K562 (cell line): ENCODE measurements at regions not wholly inside any gene's neighbourhood (a gene's known extent, or its start where the extent isn't known, plus 50 kb on each side); places are given as distances from the start of the nearest gene placed in this dataset.

ENCODE experiments used
- ATAC-seq: fragments of 200-7000 bp; cut with Tn5 transposase; 3 replicates; pipeline ENCODE4 v1.9.1; 2020; ENCODE audit warnings: moderate library complexity
- BruUV-seq: library from RNA; stranded (reverse); fragments of 400-500 nt; replicated peaks from 2 replicates; lab custom pipeline; 2021; lab: Mats Ljungman, UMichigan
- CTCF ChIA-PET: fragments of 300-600 bp; formaldehyde crosslinking; extraction: SDS; loops from one replicate; lab custom pipeline; 2021; ENCODE audit warnings: low intra/inter-chr PET ratio; lab: Yijun Ruan, JAX
- POLR2A ChIA-PET: fragments of 300-600, 350-650 bp; sonication (Branson Sonifier 250); formaldehyde crosslinking; extraction: SDS; loops from one replicate; lab custom pipeline; 2021; ENCODE audit warnings: antibody characterized with exemption, inconsistent platforms; lab: Yijun Ruan, JAX
- DNase-seq, 4 experiments: peaks; one replicate each; pipeline versions ENCODE4 v3.0.0 to v3.0.0-alpha.2; 2011 to 2018; ENCODE audit warnings: low spot score in 3 of 4, mixed read lengths in 3 of 4; ENCODE audit errors: extremely low read depth in 1 of 4
- FAIRE-seq: peaks from 2 replicates; lab custom pipeline; 2011; peaks lifted over from hg19 to GRCh38; lab: Jason Lieb, UNC
- H2AFZ ChIP-seq: 2 replicates; pipeline ENCODE4 v1.6.0; 2011; ENCODE audit warnings: low read depth, low read length, control low read depth, inconsistent platforms
- H3K27ac ChIP-seq: fragments of 200-600 bp; 3 replicates; pipeline ENCODE4 v1.8.0; 2011; ENCODE audit warnings: low read depth, mild to moderate bottlenecking, control low read depth, inconsistent platforms, low read length, moderate library complexity, mixed read lengths; ENCODE audit errors: extremely low read depth
- H3K27me3 ChIP-seq, 2 experiments: fragments of 300-600 bp in 1 of 2; 2 replicates in 1 of 2; 3 replicates in 1 of 2; pipeline versions ENCODE4 v1.6.0 to v1.8.0; 2011; ENCODE audit warnings: inconsistent platforms in 2 of 2, low read length in 2 of 2, mild to moderate bottlenecking in 1 of 2, mixed read lengths in 1 of 2, moderate library complexity in 1 of 2; ENCODE audit not compliant: control insufficient read depth in 2 of 2, insufficient read depth in 2 of 2
- H3K36me3 ChIP-seq: fragments of 300-600 bp; 3 replicates; pipeline ENCODE4 v1.8.0; 2011; ENCODE audit warnings: mild to moderate bottlenecking, low read length, inconsistent platforms; ENCODE audit not compliant: control insufficient read depth, insufficient read depth
- H3K4me1 ChIP-seq, 2 experiments: fragments of 200-600 bp in 1 of 2; replicated peaks in 1 of 2; 2 replicates in 1 of 2; 3 replicates in 1 of 2; pipeline versions ENCODE4 v1.5.1 to v1.8.0; 2011; ENCODE audit warnings: inconsistent platforms in 2 of 2, low read length in 2 of 2, mild to moderate bottlenecking in 1 of 2, mixed read lengths in 1 of 2, moderate library complexity in 1 of 2; ENCODE audit not compliant: control insufficient read depth in 2 of 2, insufficient read depth in 2 of 2
- H3K4me2 ChIP-seq: 2 replicates; pipeline ENCODE4 v1.6.1; 2011; ENCODE audit warnings: low read length, control low read depth, inconsistent platforms, mixed read lengths; ENCODE audit not compliant: insufficient read depth
- H3K4me3 ChIP-seq: fragments of 200-600 bp; sonication (generic), shearing (Covaris generic); 2 replicates; pipeline ENCODE4 v1.5.1; 2016; ENCODE audit warnings: control low read depth, inconsistent platforms
- H3K79me2 ChIP-seq: fragments of 200-600 bp; 3 replicates; pipeline ENCODE4 v1.8.0; 2011; ENCODE audit warnings: low read length, inconsistent platforms; ENCODE audit not compliant: control insufficient read depth, insufficient read depth
- H3K9ac ChIP-seq, 2 experiments: 2 replicates each; pipeline versions ENCODE4 v1.6.0 to v1.6.1; 2011; ENCODE audit warnings: low read depth in 2 of 2, low read length in 2 of 2, control low read depth in 1 of 2, inconsistent platforms in 1 of 2, mild to moderate bottlenecking in 1 of 2, mixed read lengths in 1 of 2; ENCODE audit not compliant: insufficient read depth in 1 of 2
- H3K9me1 ChIP-seq: one replicate; pipeline ENCODE4 v1.6.0; 2011; ENCODE audit warnings: inconsistent platforms, mild to moderate bottlenecking, low read length, moderate library complexity; ENCODE audit not compliant: control insufficient read depth, insufficient read depth
- H3K9me3 ChIP-seq: replicated peaks from 2 replicates; pipeline ENCODE4 v1.5.1; 2011; ENCODE audit warnings: low read depth, low read length, inconsistent platforms; ENCODE audit not compliant: control insufficient read depth, insufficient read depth
- H4K20me1 ChIP-seq: replicated peaks from 2 replicates; pipeline ENCODE4 v1.6.1; 2011; ENCODE audit warnings: low read length, inconsistent platforms, mixed read lengths; ENCODE audit not compliant: control insufficient read depth, insufficient read depth
- ARID3A ChIP-seq: IDR thresholded peaks from 2 replicates; pipeline ENCODE4 v1.6.1; 2012; ENCODE audit warnings: low read depth, low read length, improper control_type of control experiment, borderline replicate concordance
- CHD1 ChIP-seq: fragments of 200-600 bp; sonication (generic); IDR thresholded peaks from one replicate; pipeline ENCODE4 v1.6.1; 2012; ENCODE audit warnings: mild to moderate bottlenecking, moderate library complexity, low read length, inconsistent platforms
- ETV5 ChIP-seq: sonication (generic); formaldehyde crosslinking; IDR thresholded peaks from 2 replicates; pipeline ENCODE4 v1.4.0; 2020; ENCODE audit warnings: low read depth, mild to moderate bottlenecking, missing genetic modification reagents
- FOXK2 ChIP-seq, 2 experiments: fragments of 450-650 bp; IDR thresholded peaks in 1 of 2; conservative IDR thresholded peaks in 1 of 2; 2 replicates each; pipeline ENCODE4 v1.6.1; 2016; ENCODE audit warnings: low read depth in 2 of 2, mild to moderate bottlenecking in 1 of 2
- MBD2 ChIP-seq: sonication (generic); IDR thresholded peaks from 2 replicates; pipeline ENCODE4 v1.6.1; 2016; ENCODE audit warnings: low read depth, borderline replicate concordance
- NR0B1 ChIP-seq: fragments of 450-650 bp; IDR thresholded peaks from one replicate; pipeline ENCODE4 v1.6.1; 2018; ENCODE audit warnings: mild to moderate bottlenecking, moderate library complexity; ENCODE audit not compliant: partially characterized antibody
- SMARCA5 ChIP-seq: fragments of 450-650 bp; IDR thresholded peaks from 2 replicates; pipeline ENCODE4 v1.6.1; 2016
- TFE3 ChIP-seq: fragments of 450-650 bp; formaldehyde crosslinking; IDR thresholded peaks from 2 replicates; pipeline ENCODE4 v1.4.0; 2020; ENCODE audit warnings: mild to moderate bottlenecking, mixed read lengths
- UBTF ChIP-seq, 2 experiments: IDR thresholded peaks; 2 replicates each; pipeline ENCODE4 v1.6.1; 2012; ENCODE audit warnings: improper control_type of control experiment in 2 of 2, low read depth in 2 of 2, low read length in 2 of 2, borderline replicate concordance in 1 of 2
- VEZF1 ChIP-seq: fragments of 200-800 bp; sonication (Bioruptor generic); IDR thresholded peaks from 2 replicates; pipeline ENCODE4 v1.6.1; 2017; ENCODE audit warnings: missing genetic modification characterization, missing compliant biosample characterization
- ZNF239 ChIP-seq: fragments of 250-450 bp; sonication (Bioruptor Pico); IDR thresholded peaks from 2 replicates; pipeline ENCODE4 v1.4.0; 2020; ENCODE audit warnings: mild to moderate bottlenecking
- WGBS: fragments of 100-300 bp; shearing (Covaris generic); methylation state at CpG from one replicate; pipeline ENCODE4 v1.1.6; 2016; ENCODE audit warnings: low coverage, mixed read lengths; ENCODE audit not compliant: insufficient coverage; ENCODE audit errors: missing lambda C conversion rate; 5-methylcytosine and 5-hydroxymethylcytosine counted together
- in situ Hi-C: fragments of 300-500 bp; cut with MboI; formaldehyde crosslinking; loops from 4 replicates; pipeline ENCODE4 v1.15.0; 2018; ENCODE audit warnings: inconsistent platforms, mixed read lengths
- intact Hi-C: fragments of 100-400 bp; cut with micrococcal nuclease; formaldehyde crosslinking; loops from 2 replicates; pipeline ENCODE4 v1.14.2; 2022

- H3K27ac ChIP-seq, result no peak overlapping the region
- intact Hi-C loops, result no loop called here
- no peaks in the 10 kb centered on the region for H3K4me1 ChIP-seq
- no peak for ATAC-seq
- ChIA-PET CTCF (no interaction called here), POLR2A (interaction anchor here (0.9 kb wide), 1 partner anchor 12 kb away, joined by 3 read pairs; no protein-coding TSS in a partner anchor)
- H4K20me1 ChIP-seq, result no peaks in the 10 kb centered on the region
- BruUV-seq, result no TSS peak
- TF ChIP-seq ZNF239 (CRISPR knock-in tag) (no peak), CHD1 (no peak), MBD2 (no peak), FOXK2 (conservative IDR thresholded peaks at IDR 0.05 in 1 of 2, IDR thresholded peaks at IDR 0.05 in 1 of 2; ENCODE audit: low read depth in 2 of 2) (no peak), SMARCA5 (no peak), NR0B1 (no peak), TFE3 (CRISPR knock-in tag) (no peak), VEZF1 (CRISPR knock-in tag) (no peak), ETV5 (no peak), UBTF (IDR thresholded peaks at IDR 0.05; ENCODE audit: borderline replicate concordance in 1 of 2, low read depth in 2 of 2, low read length in 2 of 2) (no peak), ARID3A (no peak)
- no peak for DNase-seq
- in situ Hi-C loops, result no loop called here
- no peak for FAIRE-seq
- WGBS, result 87% methylated on average over 1 of the region's 1 CpG
- no peaks in the 10 kb centered on the region for H3K27me3 ChIP-seq
- no peak overlapping the region for H3K4me3 ChIP-seq
- no peaks in the 10 kb centered on the region for H3K36me3 ChIP-seq
- no peak overlapping the region for H2AFZ ChIP-seq
- no peak overlapping the region for H3K9ac ChIP-seq
- no peaks in the 10 kb centered on the region for H3K9me3 ChIP-seq
- H3K79me2 ChIP-seq, result no peaks in the 10 kb centered on the region
- no peak overlapping the region for H3K4me2 ChIP-seq
- H3K9me1 ChIP-seq, result no peaks in the 10 kb centered on the region
Measured at GRCh38 chr4:186414390-186414789, 141.0 kb downstream of the MTNR1A start.
